GM18505 (cell line): ENCODE measurements at regions not wholly inside any gene's neighbourhood (a gene's known extent, or its start where the extent isn't known, plus 50 kb on each side); places are given as distances from the start of the nearest gene placed in this dataset.

ENCODE experiments used
- ATAC-seq: cut with Tn5 transposase; IDR thresholded peaks from one replicate; pipeline ENCODE4 v1.9.1; 2021; ENCODE audit not compliant: unreplicated experiment
- POLR2A ChIP-seq: IDR thresholded peaks from 4 replicates; pipeline ENCODE4 v1.6.1; 2011; ENCODE audit warnings: borderline replicate concordance; ENCODE audit not compliant: insufficient read depth, insufficient read length; ENCODE audit errors: extremely low read depth

- TF ChIP-seq POLR2A: no peak
Observed at GRCh38 chr22:47596176-47596690, 833.8 kb downstream of the TBC1D22A start.

GRCh38 chr22:47594836-47595521, 832.5 kb downstream of the TBC1D22A start:
- ATAC-seq: no peak

More at GRCh38 chr22:47596176-47596690, 833.8 kb downstream of the TBC1D22A start:
- no peak for ATAC-seq

GRCh38 chr22:47593911-47594311, 831.5 kb downstream of the TBC1D22A start:
- no peak for ATAC-seq
- no peak for TF ChIP-seq POLR2A

More at GRCh38 chr22:47594836-47595521, 832.5 kb downstream of the TBC1D22A start:
- TF ChIP-seq POLR2A: no peak

GRCh38 chr22:47593291-47593690, 830.8 kb downstream of the TBC1D22A start:
- ATAC-seq: no peak
- no peak for TF ChIP-seq POLR2A

GRCh38 chr22:47592791-47593190, 830.3 kb downstream of the TBC1D22A start:
- TF ChIP-seq POLR2A: no peak
- ATAC-seq: no peak

GRCh38 chr22:47591709-47592108, 829.3 kb downstream of the TBC1D22A start:
- no peak for TF ChIP-seq POLR2A
- ATAC-seq: no peak

- TF ChIP-seq POLR2A: no peak
- no peak for ATAC-seq
Observed at GRCh38 chr22:47591016-47591415, 828.6 kb downstream of the TBC1D22A start.

GRCh38 chr22:47589271-47590250, 827.1 kb downstream of the TBC1D22A start:
- no peak for ATAC-seq

GRCh38 chr22:47588578-47588960, 826.1 kb downstream of the TBC1D22A start:
- TF ChIP-seq POLR2A: no peak

More at GRCh38 chr22:47589271-47590250, 827.1 kb downstream of the TBC1D22A start:
- TF ChIP-seq POLR2A: no peak

GRCh38 chr22:47587861-47588577, 825.6 kb downstream of the TBC1D22A start:
- no peak for ATAC-seq
- no peak for TF ChIP-seq POLR2A

More at GRCh38 chr22:47588578-47588960, 826.1 kb downstream of the TBC1D22A start:
- no peak for ATAC-seq

GRCh38 chr22:47587361-47587760, 824.9 kb downstream of the TBC1D22A start:
- no peak for ATAC-seq
- TF ChIP-seq POLR2A: no peak

- no peak for ATAC-seq
- TF ChIP-seq POLR2A: no peak
Observed at GRCh38 chr22:47586946-47587345, 824.5 kb downstream of the TBC1D22A start.

GRCh38 chr22:47586038-47586437, 823.6 kb downstream of the TBC1D22A start:
- no peak for TF ChIP-seq POLR2A
- no peak for ATAC-seq
